ENCODE measurements at regions not wholly inside any gene's neighbourhood (a gene's known extent, or its start where the extent isn't known, plus 50 kb on each side); places are given as distances from the start of the nearest gene placed in this dataset.

GRCh38 chr6:25172819-25173218 is 106.4 kb upstream of the CARMIL1 start:
- Histone ChIP-seq H3K23me2 (ENCODE audit: insufficient read length, low read depth, low read length, poor library complexity, severe bottlenecking) (no peaks in the 10 kb centered on the region), H4K20me1 (ENCODE audit: control insufficient read depth, insufficient read depth, insufficient read length) (no peaks in the 10 kb centered on the region), H3K9ac (ENCODE audit: extremely low read depth, insufficient read length, low read length) (no peak overlapping the region), H3K27me3 (ENCODE audit: insufficient read depth, low read length) (no peaks in the 10 kb centered on the region), H2BK120ac (ENCODE audit: low read depth, low read length, poor library complexity, severe bottlenecking) (no peak overlapping the region), H3K79me1 (ENCODE audit: insufficient read depth, low read depth, low read length, poor library complexity, severe bottlenecking) (no peaks in the 10 kb centered on the region), H4K5ac (ENCODE audit: insufficient read length, low read depth, low read length) (no peak overlapping the region), H3K14ac (ENCODE audit: insufficient read depth, low read length) (no peak overlapping the region; the same call in 1 of the 2 replicates), H3K4me2 (ENCODE audit: insufficient read depth, insufficient read length, low read length) (no peak overlapping the region), H3T11ph (ENCODE audit: low read length) (no peak overlapping the region), H2BK5ac (ENCODE audit: insufficient read length, low read length) (no peak overlapping the region), H4K8ac (replicated peaks; ENCODE audit: insufficient read length, low read depth, low read length) (no peak overlapping the region), H3K18ac (ENCODE audit: insufficient read length, low read depth, low read length) (no peak overlapping the region), H2BK12ac (ENCODE audit: insufficient read length, low read depth, low read length) (no peak overlapping the region), H2BK20ac (ENCODE audit: low read depth, low read length, poor library complexity, severe bottlenecking) (no peak overlapping the region), H3K27ac (ENCODE audit: insufficient read length, low read depth, low read length) (no peak overlapping the region), H2BK15ac (ENCODE audit: low read depth, low read length) (no peak overlapping the region), H3K23ac (ENCODE audit: insufficient read length, low read depth, low read length) (no peak overlapping the region), H3K4ac (ENCODE audit: low read depth, low read length) (no peak overlapping the region), H3K56ac (ENCODE audit: insufficient read length, low read depth, low read length) (no peak overlapping the region), H4K91ac (ENCODE audit: insufficient read length, low read depth, low read length) (no peak overlapping the region), H3K9me3 (ENCODE audit: control insufficient read depth, low read depth, low read length) (no peaks in the 10 kb centered on the region), H3K79me2 (ENCODE audit: insufficient read depth, low read length) (no peaks in the 10 kb centered on the region), H3K4me1 (ENCODE audit: insufficient read depth, low read length) (no peaks in the 10 kb centered on the region), H2AFZ (ENCODE audit: low read length) (no peak overlapping the region), H2AK5ac (ENCODE audit: insufficient read length, low read length) (no peak overlapping the region)
- 100% methylated on average over 1 of the region's 3 CpGs for WGBS (ENCODE audit: extremely low coverage, insufficient read length, low lambda C conversion rate)
- Mint-ChIP-seq H3K4me1 (no peaks in the 10 kb centered on the region), H3K4me3 (no peak overlapping the region), H3K9me3 (no peaks in the 10 kb centered on the region), H3K27me3 (ENCODE audit: low read depth) (no peaks in the 10 kb centered on the region), H3K27ac (no peak overlapping the region; a peak in 2 of 7 replicates), H3K36me3 (ENCODE audit: insufficient read depth in 1 of 3, low read depth in 3 of 3) (no peaks in the 10 kb centered on the region; a peak in 1 of 7 replicates)
- no peak for TF ChIP-seq CTCF (conservative IDR thresholded peaks at IDR 0.05)
- no peak for DNase-seq

Data from H9 (cell line).